Activated naive CD8-positive, alpha-beta T cell treated with anti-CD3 and anti-CD28 coated beads, Interleukin-2, amount 10 ng/mL, durations not matched to agents 7 days and 5 days (primary cell): ENCODE measurements at regions not wholly inside any gene's neighbourhood (a gene's known extent, or its start where the extent isn't known, plus 50 kb on each side); places are given as distances from the start of the nearest gene placed in this dataset.
"Not testable (repeated sequence)": the region's sequence is repeated elsewhere in the genome, so short reads cannot be mapped to it uniquely, and the experiment has no call there.

ENCODE experiments used
- ATAC-seq: fragments of 150-1000 bp; cut with Tn5 transposase; one replicate; pipeline ENCODE4 v1.10.0; 2021; ENCODE audit warnings: low read depth, moderate library complexity
- POLR2A ChIA-PET: fragments of 350-600 bp; sonication (Branson Sonifier 250); formaldehyde crosslinking; loops from one replicate; lab custom pipeline; 2021; ENCODE audit warnings: antibody characterized with exemption; lab: Charles Lee
- DNase-seq: peaks from one replicate; pipeline ENCODE4 v3.0.0; 2021
- H3K27ac Mint-ChIP-seq: one replicate; pipeline ENCODE4 v1.8.0; 2022; ENCODE audit warnings: mild to moderate bottlenecking, mixed read lengths
- H3K27me3 Mint-ChIP-seq: one replicate; pipeline ENCODE4 v1.8.0; 2022; ENCODE audit warnings: mild to moderate bottlenecking, moderate library complexity, mixed read lengths
- H3K36me3 Mint-ChIP-seq: one replicate; pipeline ENCODE4 v1.8.0; 2021; ENCODE audit warnings: mild to moderate bottlenecking, mixed read lengths
- H3K4me1 Mint-ChIP-seq: one replicate; pipeline ENCODE4 v1.8.0; 2021; ENCODE audit warnings: mixed read lengths
- H3K4me3 Mint-ChIP-seq: one replicate; pipeline ENCODE4 v1.8.0; 2022; ENCODE audit warnings: mild to moderate bottlenecking, moderate library complexity, mixed read lengths
- H3K9me3 Mint-ChIP-seq: one replicate; pipeline ENCODE4 v1.8.0; 2021; ENCODE audit warnings: mixed read lengths

DNA sequence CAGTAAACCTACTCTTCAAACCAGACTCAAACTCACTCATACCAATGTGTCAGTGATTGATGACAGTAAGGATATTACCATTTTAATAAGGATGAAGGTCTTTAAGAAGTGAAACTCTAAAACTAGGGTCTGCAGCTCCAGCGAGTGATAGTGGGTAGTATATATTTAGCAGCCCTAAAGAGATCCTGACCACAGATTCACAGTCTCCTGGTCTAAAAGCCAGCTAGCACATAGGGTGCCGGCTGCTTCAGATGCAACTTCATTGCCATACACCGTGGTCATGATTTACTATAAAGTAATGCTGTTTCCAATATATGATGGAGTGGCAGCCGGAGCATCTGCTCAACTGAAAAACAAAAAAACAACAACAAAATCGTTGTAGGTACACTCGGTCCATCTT, 99.6 kb upstream of the MDM1 start:
- H3K27me3 Mint-ChIP-seq: no peaks in the 10 kb centered on the region
- H3K9me3 Mint-ChIP-seq: peaks cover 10% of the 10 kb centered on the region
- H3K4me3 Mint-ChIP-seq: no peak overlapping the region
- no peak overlapping the region for H3K27ac Mint-ChIP-seq
- POLR2A ChIA-PET: no interaction called here
- DNase-seq (no peak), ATAC-seq (no peak)
- peaks cover 2% of the 10 kb centered on the region for H3K4me1 Mint-ChIP-seq
- peaks cover 12% of the 10 kb centered on the region for H3K36me3 Mint-ChIP-seq

DNA sequence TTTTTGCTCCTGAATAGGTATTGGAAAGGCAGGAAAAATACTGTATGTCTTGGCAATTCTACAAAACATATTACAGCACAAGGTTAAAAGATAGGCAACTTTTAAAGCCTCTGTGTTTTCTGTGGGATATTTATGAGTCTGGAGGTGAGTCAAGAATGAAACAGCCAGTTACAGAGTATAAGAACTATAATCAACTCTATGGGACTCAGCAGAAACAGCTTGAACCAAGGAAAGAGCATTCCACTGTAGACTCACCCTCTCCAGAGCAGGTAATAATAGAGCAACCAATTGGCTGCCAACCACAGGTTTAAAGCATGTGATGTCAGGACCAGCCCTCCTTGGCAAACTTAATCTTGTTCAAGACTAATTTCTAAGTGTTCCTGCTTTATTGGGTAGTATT, 100.5 kb upstream of the MDM1 start:
- DNase-seq (no peak), ATAC-seq (no peak)
- no peak overlapping the region for H3K27ac Mint-ChIP-seq
- peaks cover 2% of the 10 kb centered on the region for H3K4me1 Mint-ChIP-seq
- peaks cover 10% of the 10 kb centered on the region for H3K9me3 Mint-ChIP-seq
- POLR2A ChIA-PET: no interaction called here
- peaks cover 15% of the 10 kb centered on the region for H3K36me3 Mint-ChIP-seq
- H3K4me3 Mint-ChIP-seq: no peak overlapping the region
- no peaks in the 10 kb centered on the region for H3K27me3 Mint-ChIP-seq

- H3K4me3 Mint-ChIP-seq: no peak overlapping the region
- POLR2A ChIA-PET: no interaction called here
- DNase-seq (no peak), ATAC-seq (no peak)
- no peak overlapping the region for H3K27ac Mint-ChIP-seq
- H3K36me3 Mint-ChIP-seq: peaks cover 15% of the 10 kb centered on the region
- H3K4me1 Mint-ChIP-seq: peaks cover 2% of the 10 kb centered on the region
- peaks cover 10% of the 10 kb centered on the region for H3K9me3 Mint-ChIP-seq
- no peaks in the 10 kb centered on the region for H3K27me3 Mint-ChIP-seq
Observed at GRCh38 chr12:68434391-68435298, 102.5 kb upstream of the MDM1 start.

DNA sequence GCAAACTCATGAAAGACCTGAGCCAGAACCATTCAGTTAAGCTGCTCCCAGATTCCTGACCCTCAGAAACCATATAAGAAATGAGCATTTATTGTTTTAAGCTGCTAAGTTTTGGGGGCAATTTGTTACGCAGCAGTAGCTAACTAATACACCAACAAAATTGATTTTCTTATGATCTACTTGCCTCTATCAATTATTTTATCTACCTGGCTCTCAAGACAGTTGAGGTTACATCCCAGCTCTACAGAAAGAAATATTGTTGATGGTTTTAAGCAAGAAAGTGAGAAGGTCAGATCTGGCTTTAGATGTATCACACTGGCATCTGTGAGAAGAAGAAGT, 103.1 kb upstream of the MDM1 start:
- ATAC-seq (no peak), DNase-seq (no peak)
- H3K9me3 Mint-ChIP-seq: peaks cover 10% of the 10 kb centered on the region
- no peak overlapping the region for H3K27ac Mint-ChIP-seq
- peaks cover 15% of the 10 kb centered on the region for H3K36me3 Mint-ChIP-seq
- H3K4me1 Mint-ChIP-seq: peaks cover 2% of the 10 kb centered on the region
- no peak overlapping the region for H3K4me3 Mint-ChIP-seq
- POLR2A ChIA-PET: no interaction called here
- no peaks in the 10 kb centered on the region for H3K27me3 Mint-ChIP-seq

DNA sequence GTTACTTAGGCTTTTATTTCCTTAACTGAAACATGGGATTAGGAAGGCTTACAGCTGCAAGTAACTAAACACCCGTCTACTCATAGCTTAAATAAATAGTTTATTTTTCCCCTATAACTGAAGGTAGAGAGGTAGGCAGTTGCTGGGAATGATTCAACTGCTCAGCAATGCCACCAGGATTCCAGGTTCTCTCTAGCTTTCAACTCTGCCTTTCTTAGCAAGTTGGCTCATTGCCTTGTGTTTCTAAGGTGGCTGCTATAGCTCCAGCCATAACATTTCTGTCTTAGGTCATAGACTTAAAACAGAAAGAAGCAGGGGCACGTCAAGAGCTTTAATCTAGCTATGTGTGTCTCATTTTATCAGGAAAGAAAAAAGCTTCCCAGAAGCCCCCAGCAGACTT, 103.7 kb upstream of the MDM1 start:
- no peak overlapping the region for H3K4me3 Mint-ChIP-seq
- ATAC-seq: no peak

DNA sequence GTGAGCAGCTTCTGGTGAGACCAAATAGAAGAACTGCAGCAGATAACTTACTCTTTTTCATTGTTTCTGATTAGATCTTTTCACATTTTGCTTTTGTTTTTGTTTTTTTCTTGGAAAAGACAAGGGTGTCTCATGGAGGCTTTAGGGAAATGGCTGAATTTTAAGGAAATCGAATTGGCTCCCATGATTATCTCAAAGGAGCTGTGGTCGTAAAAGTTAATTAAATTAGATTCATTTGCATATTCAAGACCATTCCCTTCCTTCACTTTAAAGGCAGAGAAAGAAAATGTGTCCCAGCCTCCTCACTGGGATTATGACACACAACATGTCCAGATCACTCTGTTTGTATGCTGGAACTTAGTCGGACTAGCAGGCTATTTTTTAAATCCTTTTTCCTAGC, 106.4 kb upstream of the MDM1 start:
- no peak for DNase-seq
- POLR2A ChIA-PET: interaction anchor here (0.6 to 0.9 kb wide), 2 partner anchors 64 to 124 kb away, joined by 3 to 4 read pairs; no protein-coding TSS in a partner anchor
- ATAC-seq: no peak
- H3K27me3 Mint-ChIP-seq: no peaks in the 10 kb centered on the region
- H3K36me3 Mint-ChIP-seq: peaks cover 18% of the 10 kb centered on the region
- H3K9me3 Mint-ChIP-seq: peaks cover 12% of the 10 kb centered on the region
- no peak overlapping the region for H3K4me3 Mint-ChIP-seq
- no peak overlapping the region for H3K27ac Mint-ChIP-seq
- H3K4me1 Mint-ChIP-seq: peaks cover 18% of the 10 kb centered on the region

More for the DNA sequence above, 103.7 kb upstream of the MDM1 start:
- no peak for DNase-seq
- no peaks in the 10 kb centered on the region for H3K27me3 Mint-ChIP-seq
- no peak overlapping the region for H3K27ac Mint-ChIP-seq
- peaks cover 2% of the 10 kb centered on the region for H3K4me1 Mint-ChIP-seq
- H3K36me3 Mint-ChIP-seq: peaks cover 15% of the 10 kb centered on the region
- peaks cover 10% of the 10 kb centered on the region for H3K9me3 Mint-ChIP-seq
- POLR2A ChIA-PET: no interaction called here

- H3K27me3 Mint-ChIP-seq: no peaks in the 10 kb centered on the region
- no peak overlapping the region for H3K27ac Mint-ChIP-seq
- no peak overlapping the region for H3K4me3 Mint-ChIP-seq
- no peak for DNase-seq
- ATAC-seq: no peak
- POLR2A ChIA-PET: interaction anchor here (0.9 kb wide), 1 partner anchor 65 kb away, joined by 3 read pairs; no protein-coding TSS in a partner anchor
- H3K4me1 Mint-ChIP-seq: peaks cover 18% of the 10 kb centered on the region
- peaks cover 25% of the 10 kb centered on the region for H3K36me3 Mint-ChIP-seq
- H3K9me3 Mint-ChIP-seq: peaks cover 17% of the 10 kb centered on the region
Observed at GRCh38 chr12:68439368-68440045, 107.3 kb upstream of the MDM1 start.

DNA sequence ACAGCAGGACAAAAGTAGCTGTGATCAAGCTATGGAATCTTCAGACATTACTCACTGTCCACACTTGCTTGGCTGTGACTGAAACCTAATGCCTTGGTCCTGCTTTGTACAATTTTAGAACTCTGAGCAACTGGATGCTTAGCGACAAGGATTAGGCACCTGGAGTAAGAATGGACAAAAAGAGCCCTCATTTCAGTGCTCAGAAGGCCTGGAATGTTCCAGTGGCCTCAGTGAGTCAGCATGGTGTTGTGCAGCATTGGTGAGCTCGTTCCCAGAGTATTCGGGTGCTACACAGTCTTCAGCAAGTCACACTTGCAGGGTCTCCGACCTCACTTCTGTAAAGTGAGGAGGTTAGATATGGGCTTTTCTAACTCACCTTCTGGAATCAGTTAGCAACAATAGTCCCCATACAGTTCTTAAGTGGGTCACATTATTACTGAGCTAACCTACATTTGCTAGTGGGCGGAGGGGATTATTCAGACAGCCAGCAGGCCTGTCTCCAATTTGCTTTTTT, 108.0 kb upstream of the MDM1 start:
- no peak overlapping the region for H3K4me3 Mint-ChIP-seq
- peaks cover 22% of the 10 kb centered on the region for H3K4me1 Mint-ChIP-seq
- DNase-seq (no peak), ATAC-seq (no peak)
- peaks cover 12% of the 10 kb centered on the region for H3K9me3 Mint-ChIP-seq
- H3K36me3 Mint-ChIP-seq: peaks cover 26% of the 10 kb centered on the region
- H3K27me3 Mint-ChIP-seq: no peaks in the 10 kb centered on the region
- POLR2A ChIA-PET: no interaction called here
- H3K27ac Mint-ChIP-seq: no peak overlapping the region

- H3K9me3 Mint-ChIP-seq: peaks cover 10% of the 10 kb centered on the region
- peak overlapping the region; percentile 11 for H3K4me3 Mint-ChIP-seq
- no peaks in the 10 kb centered on the region for H3K27me3 Mint-ChIP-seq
- POLR2A ChIA-PET: no interaction called here
- peaks cover 29% of the 10 kb centered on the region for H3K4me1 Mint-ChIP-seq
- H3K36me3 Mint-ChIP-seq: peaks cover 27% of the 10 kb centered on the region
- H3K27ac Mint-ChIP-seq: no peak overlapping the region
- DNase-seq (no peak), ATAC-seq (no peak)
Observed at GRCh38 chr12:68441167-68441566, 109.0 kb upstream of the MDM1 start.

GRCh38 chr12:68442353-68442972, 110.3 kb upstream of the MDM1 start:
- H3K9me3 Mint-ChIP-seq, POLR2A ChIA-PET, H3K27me3 Mint-ChIP-seq, DNase-seq, H3K27ac Mint-ChIP-seq: not testable (repeated sequence)
- H3K4me3 Mint-ChIP-seq: peak overlapping the region; percentile 6
- peak; percentile 39 for ATAC-seq
- H3K36me3 Mint-ChIP-seq: peaks cover 24% of the 10 kb centered on the region
- peaks cover 39% of the 10 kb centered on the region for H3K4me1 Mint-ChIP-seq

- H3K4me3 Mint-ChIP-seq, POLR2A ChIA-PET, H3K27ac Mint-ChIP-seq, H3K27me3 Mint-ChIP-seq, H3K9me3 Mint-ChIP-seq, ATAC-seq, DNase-seq: not testable (repeated sequence)
- Mint-ChIP-seq H3K36me3 (peaks cover 25% of the 10 kb centered on the region), H3K4me1 (peaks cover 47% of the 10 kb centered on the region)
Observed at GRCh38 chr12:68443695-68444094, 111.5 kb upstream of the MDM1 start.

DNA sequence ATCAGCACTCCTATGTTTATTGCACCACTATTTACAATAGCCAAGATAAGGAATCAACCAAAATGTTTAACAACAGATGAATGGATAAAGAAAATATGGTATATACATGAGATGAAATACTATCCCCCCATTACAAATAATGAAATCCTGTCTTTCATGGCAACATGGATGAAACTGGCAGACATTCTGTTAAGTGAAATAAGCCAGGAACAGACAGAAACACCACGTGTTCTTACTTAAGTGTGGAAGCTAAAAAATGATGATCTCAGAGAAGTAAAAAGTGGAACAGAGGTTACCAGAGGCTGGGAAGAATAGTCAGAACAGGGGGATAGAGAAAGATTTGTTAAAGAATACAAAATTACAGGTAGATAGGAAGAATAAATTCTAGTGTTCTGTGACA, 113.7 kb upstream of the MDM1 start:
- DNase-seq: no peak
- ATAC-seq: no peak
- no peak overlapping the region for H3K4me3 Mint-ChIP-seq
- H3K36me3 Mint-ChIP-seq: peaks cover 28% of the 10 kb centered on the region
- no peaks in the 10 kb centered on the region for H3K27me3 Mint-ChIP-seq
- POLR2A ChIA-PET: interaction anchor here (0.6 to 2.0 kb wide), 2 partner anchors 81 to 141 kb away, joined by 5 to 11 read pairs; no protein-coding TSS in a partner anchor
- peaks cover 12% of the 10 kb centered on the region for H3K9me3 Mint-ChIP-seq
- peaks cover 63% of the 10 kb centered on the region for H3K4me1 Mint-ChIP-seq
- H3K27ac Mint-ChIP-seq: no peak overlapping the region

DNA sequence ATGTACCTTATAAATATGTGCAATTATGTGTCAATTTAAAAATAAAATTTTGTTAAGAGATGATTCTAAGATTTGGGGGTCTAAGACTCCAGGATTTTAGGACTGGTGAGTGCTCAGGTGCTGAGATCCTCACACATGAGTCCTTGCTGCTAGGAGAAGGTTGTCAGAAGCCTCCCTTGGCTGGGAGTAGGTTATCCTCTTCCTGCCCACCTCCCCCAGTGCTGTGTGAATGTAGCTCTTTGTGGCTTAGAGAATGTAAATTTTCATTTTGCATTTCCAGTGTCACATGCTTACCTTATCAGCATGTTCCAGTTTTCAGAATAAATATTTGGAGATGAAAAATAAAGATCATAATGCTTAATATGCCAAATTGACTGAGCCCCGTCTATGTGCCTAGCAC, 114.2 kb upstream of the MDM1 start:
- Mint-ChIP-seq H3K36me3 (peaks cover 28% of the 10 kb centered on the region), H3K4me3 (peak overlapping the region; percentile 16), H3K9me3 (peaks cover 12% of the 10 kb centered on the region), H3K27me3 (no peaks in the 10 kb centered on the region), H3K4me1 (peaks cover 63% of the 10 kb centered on the region), H3K27ac (no peak overlapping the region)
- ATAC-seq: no peak
- DNase-seq: no peak
- POLR2A ChIA-PET: interaction anchor here (0.6 to 2.0 kb wide), 5 partner anchors 9 to 253 kb away, joined by 3 to 11 read pairs (median 5); no protein-coding TSS in a partner anchor
